Activated CD4-positive, alpha-beta T cell treated with anti-CD3 and anti-CD28 coated beads, Interleukin-2, Interleukin-6, amounts not matched to agents 100 ng/mL and 50 ng/mL, durations not matched to agents 16 hours and 8 hours (primary cell): ENCODE measurements at regions not wholly inside any gene's neighbourhood (a gene's known extent, or its start where the extent isn't known, plus 50 kb on each side); places are given as distances from the start of the nearest gene placed in this dataset.

Source experiments
- DNase-seq: peaks from one replicate; pipeline ENCODE4 v3.0.0-alpha.2; 2020

- no peak for DNase-seq
Observed at GRCh38 chr1:199168888-199169585, 530.2 kb downstream of the PTPRC start.

- DNase-seq, result no peak
Observed at GRCh38 chr1:199170711-199171110, 531.9 kb downstream of the PTPRC start.

GRCh38 chr1:199172171-199173124 is 533.6 kb downstream of the PTPRC start:
- DNase-seq, result peak; percentile 33

GRCh38 chr1:199173356-199173755 is 534.5 kb downstream of the PTPRC start:
- peak; percentile 71 for DNase-seq

- no peak for DNase-seq
Observed at GRCh38 chr1:199174336-199174735, 535.5 kb downstream of the PTPRC start.

GRCh38 chr1:199176713-199177112 is 537.9 kb downstream of the PTPRC start:
- no peak for DNase-seq

GRCh38 chr1:199177241-199177640 is 538.4 kb downstream of the PTPRC start:
- DNase-seq, result no peak

- no peak for DNase-seq
Observed at GRCh38 chr1:199178646-199179045, 539.8 kb downstream of the PTPRC start.

- DNase-seq, result peak; percentile 8
Observed at GRCh38 chr1:199182186-199182843, 543.5 kb downstream of the PTPRC start.

- no peak for DNase-seq
Observed at GRCh38 chr1:199184180-199184579, 545.3 kb downstream of the PTPRC start.

GRCh38 chr1:199194862-199195261 is 556.0 kb downstream of the PTPRC start:
- no peak for DNase-seq

GRCh38 chr1:199197695-199198094 is 558.9 kb downstream of the PTPRC start:
- no peak for DNase-seq

GRCh38 chr1:199202331-199202730 is 563.5 kb downstream of the PTPRC start:
- DNase-seq, result no peak

GRCh38 chr1:199204231-199204630 is 565.4 kb downstream of the PTPRC start:
- DNase-seq, result no peak

- DNase-seq, result no peak
Observed at GRCh38 chr1:199205740-199206441, 567.1 kb downstream of the PTPRC start.

- DNase-seq, result no peak
Observed at GRCh38 chr1:199208847-199209246, 570.0 kb downstream of the PTPRC start.

GRCh38 chr1:199218065-199218464 is 579.2 kb downstream of the PTPRC start:
- DNase-seq, result peak; percentile 6

- no peak for DNase-seq
Observed at GRCh38 chr1:199218533-199218932, 579.7 kb downstream of the PTPRC start.

GRCh38 chr1:199220031-199220430 is 581.2 kb downstream of the PTPRC start:
- DNase-seq, result no peak

GRCh38 chr1:199221371-199222150 is 582.7 kb downstream of the PTPRC start:
- DNase-seq, result no peak

GRCh38 chr1:199223936-199224335 is 585.1 kb downstream of the PTPRC start:
- no peak for DNase-seq

GRCh38 chr1:199226163-199226562 is 587.3 kb downstream of the PTPRC start:
- DNase-seq, result peak; percentile 78
